Renal cortex interstitium (tissue), 11 donors: ENCODE measurements at regions not wholly inside any gene's neighbourhood (a gene's known extent, or its start where the extent isn't known, plus 50 kb on each side); places are given as distances from the start of the nearest gene placed in this dataset.

ENCODE experiments used
- DNase-seq, 11 donors: peaks; one replicate each; pipeline ENCODE4 v3.0.0-alpha.2; 2013; ENCODE audit warnings: low read depth in 9 of 11, low spot score in 4 of 11; ENCODE audit errors: extremely low read depth in 1 of 11

DNA sequence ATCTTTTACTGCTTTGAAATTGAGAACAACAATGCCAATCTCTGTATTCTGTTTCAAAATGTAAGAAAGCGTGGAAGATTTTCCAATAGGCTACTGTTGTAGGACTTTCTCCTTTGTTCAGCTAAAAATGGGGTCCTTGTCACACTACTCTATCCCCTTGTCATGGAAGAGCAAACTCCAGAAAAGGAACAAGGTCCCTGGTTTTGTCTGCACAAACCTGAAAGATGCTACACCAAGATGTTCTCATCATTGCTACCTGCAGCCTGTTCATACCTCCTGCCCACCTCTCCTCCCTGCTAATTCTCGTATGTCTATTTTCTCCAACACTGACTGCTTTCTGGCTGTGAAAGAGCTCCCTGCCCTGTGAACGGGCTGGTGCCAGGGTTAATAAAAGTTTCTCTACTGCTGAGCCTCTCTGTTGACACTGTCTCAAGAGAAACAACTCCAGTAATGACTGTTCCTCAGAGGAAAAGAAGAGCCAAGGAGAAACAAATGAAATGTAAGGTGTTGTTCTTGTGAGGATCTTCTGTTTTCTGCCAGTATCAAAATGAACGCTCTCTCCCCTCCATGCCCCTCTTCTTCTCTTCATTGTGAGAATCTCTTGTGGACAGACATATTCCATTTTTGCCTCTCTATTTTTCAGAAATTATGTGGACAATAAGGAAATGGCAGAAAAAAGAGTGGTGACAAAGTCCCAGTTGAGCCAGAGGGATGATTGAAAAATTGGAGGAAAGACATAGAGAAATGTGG lies 287.1 kb downstream of the ADGB start:
- DNase-seq, result no peak

- DNase-seq, result no peak
These were observed 288.0 kb downstream of the ADGB start for GRCh38 chr6:146886587-146887446.

DNA sequence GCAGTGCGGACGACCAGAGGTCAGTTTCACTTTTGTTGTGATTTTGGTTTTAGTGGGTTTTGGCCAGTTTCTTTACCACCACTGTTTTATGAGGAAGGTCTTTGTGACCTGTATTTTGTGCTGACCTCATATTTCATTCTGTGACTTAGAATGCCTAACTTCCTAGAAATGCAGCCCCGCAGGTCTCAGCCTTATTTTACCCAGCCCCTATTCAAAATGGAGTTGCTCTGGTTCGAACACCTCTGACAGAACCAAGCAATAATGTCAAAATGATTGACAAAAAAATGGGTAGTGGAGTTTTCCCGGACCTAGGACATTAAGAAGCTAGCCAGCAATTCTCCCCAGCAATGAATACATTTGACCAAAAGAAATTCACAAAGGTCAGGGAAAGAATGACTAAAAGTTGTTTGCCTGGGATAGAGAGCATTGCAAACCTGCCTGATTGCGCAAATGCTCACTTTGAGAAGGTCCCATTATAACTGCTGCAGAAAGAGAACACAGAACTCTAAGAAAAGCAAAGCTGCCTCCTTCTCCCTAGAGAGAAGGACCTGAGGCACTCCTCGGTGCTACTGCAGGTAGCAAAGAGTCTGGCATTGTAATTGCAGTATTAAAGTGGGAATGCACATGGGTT lies 288.8 kb downstream of the ADGB start:
- DNase-seq, result no peak

DNA sequence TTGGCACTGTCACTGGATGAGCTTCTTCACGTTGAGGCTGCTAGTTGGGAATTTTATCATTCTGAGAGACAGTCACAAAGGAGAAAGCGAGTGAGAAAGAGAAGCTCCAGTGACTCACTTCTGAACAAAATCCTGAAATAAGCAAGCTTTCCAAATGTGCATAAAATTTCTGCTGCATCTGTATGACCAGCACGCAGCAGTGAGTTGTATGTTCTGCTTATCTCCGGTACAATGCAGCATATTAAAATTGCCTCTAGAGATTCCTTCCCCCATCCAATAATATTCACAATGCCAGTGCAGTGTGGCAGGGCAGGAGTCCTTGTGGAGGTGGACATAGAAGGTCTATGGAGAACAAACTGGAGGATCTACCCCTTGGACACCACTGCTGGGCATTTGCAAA lies 290.5 kb downstream of the ADGB start:
- no peak for DNase-seq

- DNase-seq, result no peak
These were observed 291.4 kb downstream of the ADGB start for GRCh38 chr6:146890172-146890571.

GRCh38 chr6:146890644-146891434 lies 292.1 kb downstream of the ADGB start:
- DNase-seq, result no peak

DNA sequence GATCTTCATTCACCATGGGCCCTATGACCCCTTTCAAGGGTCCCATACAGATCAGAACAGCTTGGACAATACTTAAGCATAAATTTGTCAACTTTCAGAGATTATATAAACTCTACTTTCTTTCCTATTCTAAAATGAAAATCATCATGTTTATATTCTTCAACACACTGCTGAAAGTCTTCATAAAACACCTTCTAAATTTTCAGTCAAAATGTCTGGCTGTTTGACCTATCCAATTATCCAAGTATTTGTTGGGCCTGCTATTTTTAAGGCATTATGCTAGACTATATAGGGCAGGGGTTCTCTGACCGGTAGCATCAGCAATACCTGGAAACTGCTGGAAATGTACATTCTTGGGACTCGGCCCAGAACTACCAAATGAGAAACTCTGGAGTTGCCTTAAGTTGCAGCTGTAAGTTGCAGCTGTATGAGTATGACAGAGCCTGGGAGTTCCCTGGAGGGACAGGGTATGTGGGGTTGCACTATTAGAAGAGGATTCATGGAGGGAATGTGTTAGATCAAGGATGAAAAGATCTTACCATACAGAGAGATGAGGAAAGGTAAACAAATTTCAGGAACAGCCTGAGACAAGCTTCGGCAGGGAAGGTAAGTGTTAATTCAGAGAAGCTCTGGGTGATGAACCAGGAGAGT lies 293.0 kb downstream of the ADGB start:
- no peak for DNase-seq

GRCh38 chr6:146892283-146892612 lies 293.5 kb downstream of the ADGB start:
- no peak for DNase-seq

GRCh38 chr6:146892613-146893401 lies 294.0 kb downstream of the ADGB start:
- DNase-seq, result no peak

GRCh38 chr6:146893690-146894089 lies 294.9 kb downstream of the ADGB start:
- DNase-seq, result no peak

GRCh38 chr6:146894624-146895023 lies 295.9 kb downstream of the ADGB start:
- DNase-seq, result no peak

DNA sequence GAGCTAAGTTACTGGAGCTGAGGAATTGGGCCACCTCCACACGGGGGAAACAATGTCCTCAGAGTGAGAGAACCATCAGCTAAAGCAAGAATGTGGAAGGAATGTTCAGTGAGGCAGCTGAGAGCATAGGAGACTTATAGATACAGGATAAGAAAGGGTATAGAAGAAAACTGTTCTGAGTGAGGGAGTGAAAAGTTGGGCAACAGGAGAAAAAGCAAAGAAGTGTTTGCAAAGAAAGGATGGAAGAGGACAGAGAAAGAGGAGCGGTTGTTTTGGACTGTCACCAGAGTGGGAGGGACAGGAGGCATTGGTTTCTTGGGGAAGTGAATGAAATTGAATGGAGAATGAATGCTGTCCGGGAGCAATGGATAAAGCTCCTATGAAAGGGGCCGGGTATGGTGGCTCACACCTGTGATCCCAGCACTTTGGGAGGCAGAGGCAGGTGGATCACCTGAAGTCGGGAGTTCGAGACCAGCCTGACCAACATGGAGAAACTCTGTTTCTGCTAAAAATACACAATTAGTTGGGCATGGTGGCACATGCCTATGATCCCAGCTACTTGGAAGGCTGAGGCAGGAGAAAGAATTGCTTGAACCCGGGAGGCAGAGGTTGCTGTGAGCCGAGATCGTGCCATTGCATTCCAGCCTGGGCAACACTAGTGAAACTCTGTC lies 296.5 kb downstream of the ADGB start:
- no peak for DNase-seq

- DNase-seq, result no peak
These were observed 296.9 kb downstream of the ADGB start for GRCh38 chr6:146895772-146896061.

DNA sequence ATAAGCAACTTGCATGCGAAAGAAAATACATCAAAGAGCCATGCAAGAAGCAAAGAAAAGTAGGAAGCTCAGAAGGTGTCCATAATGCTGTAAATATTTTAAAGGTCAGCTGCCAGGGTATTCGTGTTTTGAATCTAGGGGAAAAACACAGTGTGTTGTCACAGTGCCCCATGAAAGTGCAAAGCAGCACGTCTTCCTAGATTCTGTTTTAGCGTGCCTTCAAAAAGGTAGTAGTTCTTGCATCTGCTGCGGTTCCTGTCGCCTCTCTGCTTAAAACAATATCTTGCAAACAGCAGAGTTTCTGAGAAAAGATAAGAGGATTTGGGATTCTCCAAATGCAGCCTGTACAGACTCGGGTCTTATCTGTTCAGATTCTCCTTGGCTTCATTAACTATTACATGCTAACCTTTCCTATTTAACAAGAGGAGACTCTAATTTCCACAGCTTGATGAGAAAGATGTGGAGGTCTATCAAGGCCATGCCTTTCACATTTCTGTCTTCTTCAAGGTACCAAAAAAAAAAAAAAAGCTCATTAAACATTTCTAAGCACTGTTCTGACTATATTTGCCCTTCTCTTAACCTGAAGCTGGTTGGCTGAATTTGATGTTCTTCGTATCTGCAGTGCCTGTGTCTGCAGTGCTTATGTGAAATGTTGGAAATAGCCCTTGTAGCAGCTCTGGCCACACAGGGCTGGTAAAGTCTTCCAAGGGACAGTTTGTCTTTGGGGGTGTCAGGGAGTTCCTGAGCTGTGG lies 297.5 kb downstream of the ADGB start:
- no peak for DNase-seq

GRCh38 chr6:146896960-146897701 lies 298.4 kb downstream of the ADGB start:
- DNase-seq, result no peak

- DNase-seq, result no peak
These were observed 299.5 kb downstream of the ADGB start for GRCh38 chr6:146898069-146898887.
